ENCODE measurements at regions not wholly inside any gene's neighbourhood (a gene's known extent, or its start where the extent isn't known, plus 50 kb on each side); places are given as distances from the start of the nearest gene placed in this dataset.

GRCh38 chr18:22064581-22064980 is 104.8 kb upstream of the GATA6 start:
- ChIA-PET CTCF (no interaction called here), POLR2A (no interaction called here)
- Mint-ChIP-seq H3K9me3 (no peaks in the 10 kb centered on the region), H3K4me3 (no peak overlapping the region), H3K27ac (no peak overlapping the region), H3K4me1 (0 out of 2 replicates have a peak, but pooled peaks cover 3% of the 10 kb centered on the region), H3K27me3 (ENCODE audit: low read depth) (no peaks in the 10 kb centered on the region), H3K36me3 (no peaks in the 10 kb centered on the region)
- ATAC-seq (no peak), DNase-seq (ENCODE audit: low spot score) (no peak)
- TF ChIP-seq NFYB (CRISPR knock-in tag; conservative IDR thresholded peaks at IDR 0.05; ENCODE audit: low read depth) (no peak), ETV6 (CRISPR knock-in tag; IDR thresholded peaks at IDR 0.05) (no peak), ZMAT4 (CRISPR knock-in tag; IDR thresholded peaks at IDR 0.05) (no peak)

- H3K9me3 Mint-ChIP-seq, result no peaks in the 10 kb centered on the region
Measured at GRCh38 chr18:22065311-22065710, 104.1 kb upstream of the GATA6 start.

GRCh38 chr18:22066083-22066485 is 103.3 kb upstream of the GATA6 start:
- ATAC-seq (no peak), DNase-seq (ENCODE audit: low spot score) (no peak)
- no peak overlapping the region for H3K27ac Mint-ChIP-seq
- no peaks in the 10 kb centered on the region for H3K9me3 Mint-ChIP-seq
- H3K36me3 Mint-ChIP-seq, result no peaks in the 10 kb centered on the region
- POLR2A ChIA-PET, result no interaction called here
- peaks cover 5% of the 10 kb centered on the region; the same call in 1 of the 2 replicates for H3K4me1 Mint-ChIP-seq
- CTCF ChIA-PET, result no interaction called here
- H3K4me3 Mint-ChIP-seq, result no peak overlapping the region
- TF ChIP-seq ZNF396 (CRISPR knock-in tag; IDR thresholded peaks at IDR 0.05; ENCODE audit: borderline replicate concordance) (no peak), CREM (CRISPR knock-in tag; IDR thresholded peaks at IDR 0.05) (no peak), MAX (CRISPR knock-in tag; IDR thresholded peaks at IDR 0.05) (no peak), NFYB (CRISPR knock-in tag; conservative IDR thresholded peaks at IDR 0.05; ENCODE audit: low read depth) (no peak), ZSCAN18 (CRISPR knock-in tag; IDR thresholded peaks at IDR 0.05) (no peak), TCF7 (CRISPR knock-in tag; IDR thresholded peaks at IDR 0.05; ENCODE audit: low read depth) (no peak), ZMAT4 (CRISPR knock-in tag; IDR thresholded peaks at IDR 0.05) (no peak), ZNF138 (CRISPR knock-in tag; conservative IDR thresholded peaks at IDR 0.05) (no peak), ARID4B (CRISPR knock-in tag; IDR thresholded peaks at IDR 0.05; ENCODE audit: borderline replicate concordance) (no peak), ELF4 (CRISPR knock-in tag; IDR thresholded peaks at IDR 0.05; ENCODE audit: low read depth) (no peak), NFE2L1 (CRISPR knock-in tag; IDR thresholded peaks at IDR 0.05) (no peak), ZNF232 (CRISPR knock-in tag; IDR thresholded peaks at IDR 0.05) (no peak), JUN (CRISPR knock-in tag; IDR thresholded peaks at IDR 0.05) (no peak), ZNF263 (CRISPR knock-in tag; IDR thresholded peaks at IDR 0.05; ENCODE audit: low read depth) (no peak), MLX (CRISPR knock-in tag; IDR thresholded peaks at IDR 0.05) (no peak), TEAD4 (CRISPR knock-in tag; IDR thresholded peaks at IDR 0.05) (no peak)
- no peaks in the 10 kb centered on the region for H3K27me3 Mint-ChIP-seq (ENCODE audit: low read depth)

More at GRCh38 chr18:22065311-22065710, 104.1 kb upstream of the GATA6 start:
- H3K27ac Mint-ChIP-seq, result no peak overlapping the region
- ChIA-PET CTCF (no interaction called here), POLR2A (no interaction called here)
- no peak for TF ChIP-seq E2F4 (CRISPR knock-in tag; IDR thresholded peaks at IDR 0.05; ENCODE audit: borderline replicate concordance, low read depth)
- no peak for TF ChIP-seq ZNF232 (CRISPR knock-in tag; IDR thresholded peaks at IDR 0.05)
- no peak for TF ChIP-seq NFYB (CRISPR knock-in tag; conservative IDR thresholded peaks at IDR 0.05; ENCODE audit: low read depth)
- no peak for TF ChIP-seq ZNF317 (CRISPR knock-in tag; IDR thresholded peaks at IDR 0.05; ENCODE audit: borderline replicate concordance, low read depth)
- TF ChIP-seq ZNF263 (CRISPR knock-in tag; IDR thresholded peaks at IDR 0.05; ENCODE audit: low read depth), result no peak
- TF ChIP-seq MAX (CRISPR knock-in tag; IDR thresholded peaks at IDR 0.05), result no peak
- no peak for TF ChIP-seq KAT7 (CRISPR knock-in tag; IDR thresholded peaks at IDR 0.05; ENCODE audit: borderline replicate concordance)
- no peak for TF ChIP-seq GRHL2 (CRISPR knock-in tag; IDR thresholded peaks at IDR 0.05; ENCODE audit: insufficient replicate concordance, severe bottlenecking)
- TF ChIP-seq MYBL2 (CRISPR knock-in tag; IDR thresholded peaks at IDR 0.05), result no peak
- TF ChIP-seq SMAD3 (CRISPR knock-in tag; IDR thresholded peaks at IDR 0.05; ENCODE audit: borderline replicate concordance), result no peak
- TF ChIP-seq TCF7 (CRISPR knock-in tag; IDR thresholded peaks at IDR 0.05; ENCODE audit: low read depth), result no peak
- H3K27me3 Mint-ChIP-seq (ENCODE audit: low read depth), result no peaks in the 10 kb centered on the region
- DNase-seq (ENCODE audit: low spot score) (no peak), ATAC-seq (no peak)
- H3K36me3 Mint-ChIP-seq, result no peaks in the 10 kb centered on the region
- peaks cover 3% of the 10 kb centered on the region; the same call in 1 of the 2 replicates for H3K4me1 Mint-ChIP-seq
- no peak overlapping the region for H3K4me3 Mint-ChIP-seq
